H9 (cell line): ENCODE measurements at regions not wholly inside any gene's neighbourhood (a gene's known extent, or its start where the extent isn't known, plus 50 kb on each side); places are given as distances from the start of the nearest gene placed in this dataset.

Source experiments
- DNase-seq: peaks from one replicate; pipeline ENCODE4 v3.0.0-alpha.2; 2017
- H2AFZ ChIP-seq: one replicate; pipeline ENCODE4 v1.6.1; 2013; ENCODE audit warnings: mild to moderate bottlenecking, low read length, control low read depth, moderate library complexity
- H2AK5ac ChIP-seq: 2 replicates; pipeline ENCODE4 v1.6.1; 2013; ENCODE audit warnings: low read length, control low read depth, mixed read lengths; ENCODE audit not compliant: insufficient read length
- H2BK120ac ChIP-seq: one replicate; pipeline ENCODE4 v1.6.1; 2013; ENCODE audit warnings: low read depth, mild to moderate bottlenecking, low read length, control low read depth, inconsistent platforms; ENCODE audit not compliant: poor library complexity, severe bottlenecking
- H2BK12ac ChIP-seq: 2 replicates; pipeline ENCODE4 v1.6.1; 2013; ENCODE audit warnings: low read length, control low read depth, mixed read lengths, low read depth; ENCODE audit not compliant: insufficient read length
- H2BK15ac ChIP-seq: 2 replicates; pipeline ENCODE4 v1.6.1; 2013; ENCODE audit warnings: low read depth, low read length, control low read depth
- H2BK20ac ChIP-seq: one replicate; pipeline ENCODE4 v1.6.1; 2013; ENCODE audit warnings: low read depth, mild to moderate bottlenecking, low read length, control low read depth, inconsistent platforms; ENCODE audit not compliant: poor library complexity, severe bottlenecking
- H2BK5ac ChIP-seq: 2 replicates; pipeline ENCODE4 v1.6.1; 2013; ENCODE audit warnings: low read length, control low read depth, mixed read lengths; ENCODE audit not compliant: insufficient read length
- H3K14ac ChIP-seq: 2 replicates; pipeline ENCODE4 v1.6.1; 2013; ENCODE audit warnings: low read length, control low read depth; ENCODE audit not compliant: insufficient read depth
- H3K18ac ChIP-seq: 2 replicates; pipeline ENCODE4 v1.6.1; 2013; ENCODE audit warnings: low read depth, mild to moderate bottlenecking, mixed read lengths, low read length, control low read depth; ENCODE audit not compliant: insufficient read length
- H3K23ac ChIP-seq: 2 replicates; pipeline ENCODE4 v1.6.1; 2013; ENCODE audit warnings: low read length, control low read depth, mixed read lengths, low read depth; ENCODE audit not compliant: insufficient read length
- H3K23me2 ChIP-seq: 2 replicates; pipeline ENCODE4 v1.6.1; 2013; ENCODE audit warnings: low read depth, mild to moderate bottlenecking, mixed read lengths, low read length, control low read depth; ENCODE audit not compliant: insufficient read length, poor library complexity, severe bottlenecking
- H3K27ac ChIP-seq: 2 replicates; pipeline ENCODE4 v1.5.1; 2013; ENCODE audit warnings: low read length, control low read depth, mixed read lengths, low read depth; ENCODE audit not compliant: insufficient read length
- H3K27me3 ChIP-seq: 2 replicates; pipeline ENCODE4 v1.6.1; 2013; ENCODE audit warnings: low read length, control low read depth, inconsistent platforms; ENCODE audit not compliant: insufficient read depth
- H3K4ac ChIP-seq: 2 replicates; pipeline ENCODE4 v1.6.1; 2013; ENCODE audit warnings: low read depth, mild to moderate bottlenecking, control low read depth, inconsistent platforms, low read length, moderate library complexity
- H3K4me1 ChIP-seq: 2 replicates; pipeline ENCODE4 v1.6.1; 2013; ENCODE audit warnings: low read length, control low read depth, inconsistent platforms; ENCODE audit not compliant: insufficient read depth
- H3K4me2 ChIP-seq: 2 replicates; pipeline ENCODE4 v1.6.1; 2013; ENCODE audit warnings: low read length, control low read depth, mixed read lengths; ENCODE audit not compliant: insufficient read length, insufficient read depth
- H3K56ac ChIP-seq: 2 replicates; pipeline ENCODE4 v1.6.1; 2013; ENCODE audit warnings: low read depth, mild to moderate bottlenecking, mixed read lengths, low read length, control low read depth; ENCODE audit not compliant: insufficient read length
- H3K79me1 ChIP-seq: 2 replicates; pipeline ENCODE4 v1.6.1; 2013; ENCODE audit warnings: low read depth, mild to moderate bottlenecking, moderate library complexity, low read length, control low read depth, inconsistent platforms; ENCODE audit not compliant: insufficient read depth, poor library complexity, severe bottlenecking
- H3K79me2 ChIP-seq: 2 replicates; pipeline ENCODE4 v1.6.1; 2013; ENCODE audit warnings: low read length, control low read depth, inconsistent platforms; ENCODE audit not compliant: insufficient read depth
- H3K9ac ChIP-seq: 2 replicates; pipeline ENCODE4 v1.6.1; 2013; ENCODE audit warnings: low read length, control low read depth, mixed read lengths; ENCODE audit not compliant: insufficient read length; ENCODE audit errors: extremely low read depth
- H3K9me3 ChIP-seq: one replicate; pipeline ENCODE4 v1.6.1; 2013; ENCODE audit warnings: low read depth, low read length, inconsistent platforms; ENCODE audit not compliant: control insufficient read depth
- H3T11ph ChIP-seq: one replicate; pipeline ENCODE4 v1.6.1; 2013; ENCODE audit warnings: mild to moderate bottlenecking, low read length, control low read depth, inconsistent platforms
- H4K20me1 ChIP-seq: one replicate; pipeline ENCODE4 v1.6.1; 2013; ENCODE audit not compliant: control insufficient read depth, insufficient read length, insufficient read depth
- H4K5ac ChIP-seq: 2 replicates; pipeline ENCODE4 v1.6.1; 2013; ENCODE audit warnings: low read depth, mild to moderate bottlenecking, mixed read lengths, low read length, control low read depth; ENCODE audit not compliant: insufficient read length
- H4K8ac ChIP-seq: replicated peaks from 2 replicates; pipeline ENCODE4 v1.6.1; 2013; ENCODE audit warnings: low read length, control low read depth, mixed read lengths, low read depth; ENCODE audit not compliant: insufficient read length
- H4K91ac ChIP-seq: 2 replicates; pipeline ENCODE4 v1.6.1; 2013; ENCODE audit warnings: low read depth, mild to moderate bottlenecking, moderate library complexity, mixed read lengths, low read length, control low read depth; ENCODE audit not compliant: insufficient read length
- H3K27ac Mint-ChIP-seq, 3 experiments: 2 replicates in 2 of 3; 3 replicates in 1 of 3; pipeline ENCODE4 v1.8.0; 2020 to 2021; ENCODE audit warnings: mixed read lengths in 3 of 3, mild to moderate bottlenecking in 1 of 3, moderate library complexity in 1 of 3
- H3K27me3 Mint-ChIP-seq: 2 replicates; pipeline ENCODE4 v1.8.0; 2021; ENCODE audit warnings: low read depth, mild to moderate bottlenecking, moderate library complexity, mixed read lengths
- H3K36me3 Mint-ChIP-seq, 3 experiments: 2 replicates in 2 of 3; 3 replicates in 1 of 3; pipeline ENCODE4 v1.8.0; 2020 to 2021; ENCODE audit warnings: low read depth in 3 of 3, mixed read lengths in 3 of 3; ENCODE audit not compliant: insufficient read depth in 1 of 3
- H3K4me1 Mint-ChIP-seq, 2 experiments: 2 replicates each; pipeline ENCODE4 v1.8.0; 2020; ENCODE audit warnings: mixed read lengths in 2 of 2
- H3K4me3 Mint-ChIP-seq, 2 experiments: 2 replicates in 1 of 2; 3 replicates in 1 of 2; pipeline ENCODE4 v1.8.0; 2020 to 2021; ENCODE audit warnings: mild to moderate bottlenecking in 2 of 2, mixed read lengths in 2 of 2, moderate library complexity in 1 of 2
- H3K9me3 Mint-ChIP-seq, 2 experiments: 2 replicates in 1 of 2; 3 replicates in 1 of 2; pipeline ENCODE4 v1.8.0; 2020; ENCODE audit warnings: mild to moderate bottlenecking in 2 of 2, mixed read lengths in 2 of 2, moderate library complexity in 1 of 2
- CTCF ChIP-seq: fragments of 200-600 bp; sonication (generic); conservative IDR thresholded peaks from 3 replicates; pipeline ENCODE4 v1.8.0; 2021; ENCODE audit warnings: antibody characterized with exemption, mild to moderate bottlenecking
- WGBS: extraction: QIAGEN DNeasy Blood & Tissue Kit; methylation state at CpG from one replicate; pipeline ENCODE4 v1.1.7; 2013; ENCODE audit warnings: missing lambda C conversion rate, low lambda C conversion rate, mixed read lengths; ENCODE audit not compliant: insufficient read length; ENCODE audit errors: extremely low coverage; 5-methylcytosine and 5-hydroxymethylcytosine counted together

- Histone ChIP-seq H3K9me3 (no peaks in the 10 kb centered on the region), H3K23me2 (no peaks in the 10 kb centered on the region), H4K91ac (no peak overlapping the region), H3K18ac (no peak overlapping the region), H3K79me1 (no peaks in the 10 kb centered on the region), H3K4me1 (no peaks in the 10 kb centered on the region), H3T11ph (no peak overlapping the region), H3K27ac (no peak overlapping the region), H2AK5ac (no peak overlapping the region), H2BK120ac (no peak overlapping the region), H3K9ac (no peak overlapping the region), H3K4me2 (no peak overlapping the region), H3K23ac (no peak overlapping the region), H3K14ac (no peak overlapping the region), H2BK12ac (no peak overlapping the region), H3K27me3 (no peaks in the 10 kb centered on the region), H2BK5ac (no peak overlapping the region), H3K4ac (no peak overlapping the region), H2AFZ (no peak overlapping the region), H2BK15ac (no peak overlapping the region), H4K8ac (no peak overlapping the region), H3K79me2 (no peaks in the 10 kb centered on the region), H2BK20ac (no peak overlapping the region), H4K5ac (no peak overlapping the region), H3K56ac (no peak overlapping the region), H4K20me1 (no peaks in the 10 kb centered on the region)
- Mint-ChIP-seq H3K36me3 (peaks cover 0 to 11% (median 5%) of the 10 kb centered on the region in 3 experiments; a peak in 4 of 7 replicates), H3K27me3 (no peaks in the 10 kb centered on the region), H3K4me1 (peaks cover 8 to 18% of the 10 kb centered on the region in 2 experiments), H3K9me3 (peaks cover 4 to 5% of the 10 kb centered on the region in 2 experiments; a peak in 4 of 5 replicates), H3K27ac (no peak overlapping the region), H3K4me3 (no peak overlapping the region; a peak in 1 of 5 replicates)
- WGBS, result no CpG with 5 or more reads among the region's 5 CpGs
- no peak for DNase-seq
- no peak for TF ChIP-seq CTCF
Measured at GRCh38 chr13:61123538-61124289, 291.9 kb downstream of the PCDH20 start.
